ENCODE measurements at regions not wholly inside any gene's neighbourhood (a gene's known extent, or its start where the extent isn't known, plus 50 kb on each side); places are given as distances from the start of the nearest gene placed in this dataset.
"Not testable (repeated sequence)": the region's sequence is repeated elsewhere in the genome, so short reads cannot be mapped to it uniquely, and the experiment has no call there.

DNA sequence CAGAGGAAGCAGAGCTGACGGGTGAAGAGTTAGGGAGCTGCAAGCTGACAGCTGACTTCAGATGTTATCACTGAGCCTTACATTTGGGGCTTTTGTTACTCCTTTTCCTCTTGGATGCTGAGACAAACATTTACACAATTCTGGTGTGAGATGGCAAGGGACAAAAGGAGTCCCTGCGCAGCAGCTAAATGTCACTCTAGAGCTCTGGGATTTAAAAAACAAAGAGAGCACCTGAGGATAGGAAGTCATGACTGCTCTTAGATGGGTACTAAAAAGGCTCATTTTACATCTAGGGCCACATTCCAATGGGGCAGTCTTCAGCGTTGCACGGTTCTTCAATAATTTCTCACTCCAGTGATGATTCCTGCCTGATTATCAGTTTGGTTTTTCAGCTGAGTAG lies 204.5 kb downstream of the RAB38 start:
- DNase-seq (ENCODE audit: low read depth in 2 of 2), result no peak

DNA sequence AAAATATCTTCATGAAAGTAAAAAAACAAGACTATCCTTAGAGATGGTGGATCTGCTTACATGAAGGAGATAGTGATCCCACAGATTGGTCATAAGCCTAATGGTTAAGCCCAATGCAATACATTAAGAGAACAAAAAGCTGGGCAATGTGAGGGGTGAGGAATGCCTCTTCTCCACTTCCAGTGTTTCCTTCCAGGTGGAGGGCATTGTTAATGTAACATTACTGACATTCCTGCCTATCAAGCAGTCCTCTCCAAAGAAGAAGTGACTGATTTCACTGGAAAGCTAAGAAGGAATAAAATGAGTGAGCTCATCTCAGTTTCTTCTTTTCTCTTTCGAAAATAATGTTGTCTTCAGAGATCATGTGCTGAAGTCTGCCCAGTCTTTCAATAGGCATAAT lies 207.8 kb downstream of the RAB38 start:
- DNase-seq (ENCODE audit: low read depth in 2 of 2), result no peak

DNA sequence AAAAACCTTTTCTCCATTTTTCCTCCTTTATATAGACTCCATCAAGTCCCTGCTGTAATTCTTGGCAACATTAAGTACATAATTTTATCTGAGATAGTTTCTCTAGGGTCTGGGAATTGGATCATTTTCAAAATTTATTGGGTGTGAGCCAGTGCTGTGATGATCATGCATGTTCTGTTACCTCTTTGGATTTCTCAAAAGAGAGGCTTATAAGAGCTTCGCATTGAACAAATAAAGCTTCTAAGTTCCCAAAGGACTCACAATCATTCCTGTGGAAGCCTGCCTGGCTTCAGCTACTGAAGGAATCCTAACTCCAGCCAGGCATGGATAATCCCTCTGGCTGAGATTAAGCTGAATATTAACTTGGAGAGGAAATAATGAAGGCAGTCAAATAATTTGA lies 208.5 kb downstream of the RAB38 start:
- DNase-seq (ENCODE audit: low read depth in 2 of 2), result no peak

DNA sequence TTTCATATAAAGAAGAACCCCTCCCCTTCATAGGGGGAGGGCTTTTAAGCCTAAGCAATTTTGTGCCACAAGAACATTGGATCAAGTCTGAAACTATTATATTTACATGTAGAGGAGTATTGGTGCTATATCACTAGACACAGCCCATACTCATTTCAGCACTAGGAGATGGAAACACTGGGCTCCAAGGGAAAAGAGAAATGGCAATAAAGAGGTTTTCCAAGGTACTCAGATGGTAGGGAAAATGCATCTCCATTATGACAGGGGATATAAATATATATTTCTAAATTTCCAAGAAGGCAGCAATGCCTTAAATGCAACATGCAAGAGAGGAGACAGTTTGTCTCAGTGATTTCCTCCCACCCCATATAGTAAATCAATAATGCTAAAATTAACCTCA lies 209.0 kb downstream of the RAB38 start:
- no peak for DNase-seq (ENCODE audit: low read depth in 2 of 2)

DNA sequence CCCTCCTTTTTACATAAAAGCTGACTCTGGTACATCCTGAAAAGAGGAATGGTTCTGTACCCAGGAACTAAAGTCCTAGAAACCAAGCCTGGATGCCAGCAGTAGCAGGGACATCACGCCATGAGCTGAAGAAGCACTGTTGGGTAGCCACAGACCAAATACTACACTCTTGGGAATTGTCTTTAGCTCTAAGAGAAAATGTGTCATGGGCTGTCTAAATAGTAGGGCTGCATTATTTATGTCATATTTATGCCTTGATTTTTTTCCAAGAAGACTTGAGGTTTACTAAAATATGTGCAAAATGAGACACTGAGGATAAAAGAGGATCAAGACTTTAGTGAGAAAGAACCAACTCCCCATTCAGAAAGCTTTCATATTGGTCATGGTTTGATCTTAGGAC lies 213.6 kb downstream of the RAB38 start:
- no peak for DNase-seq (ENCODE audit: low read depth in 2 of 2)

DNA sequence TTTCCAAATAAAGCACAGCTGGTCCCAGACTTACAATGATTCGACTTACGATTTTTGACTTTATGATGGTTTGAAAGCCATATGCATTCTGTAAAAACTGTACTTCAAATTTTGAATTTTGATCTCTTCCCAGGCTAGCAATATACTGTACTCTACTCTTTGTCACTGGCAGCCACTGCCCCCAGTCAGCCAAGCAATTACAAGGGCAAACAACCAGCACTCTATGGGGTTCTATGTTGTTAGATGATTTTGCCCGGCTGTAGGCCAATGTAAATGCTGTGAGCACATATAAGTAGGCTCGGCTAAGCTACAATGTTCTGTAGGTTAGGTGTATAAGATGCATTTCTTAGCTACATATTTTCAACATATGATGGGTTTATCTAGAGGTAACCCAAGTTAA lies 217.3 kb downstream of the RAB38 start:
- DNase-seq (ENCODE audit: low read depth in 2 of 2), result no peak

DNA sequence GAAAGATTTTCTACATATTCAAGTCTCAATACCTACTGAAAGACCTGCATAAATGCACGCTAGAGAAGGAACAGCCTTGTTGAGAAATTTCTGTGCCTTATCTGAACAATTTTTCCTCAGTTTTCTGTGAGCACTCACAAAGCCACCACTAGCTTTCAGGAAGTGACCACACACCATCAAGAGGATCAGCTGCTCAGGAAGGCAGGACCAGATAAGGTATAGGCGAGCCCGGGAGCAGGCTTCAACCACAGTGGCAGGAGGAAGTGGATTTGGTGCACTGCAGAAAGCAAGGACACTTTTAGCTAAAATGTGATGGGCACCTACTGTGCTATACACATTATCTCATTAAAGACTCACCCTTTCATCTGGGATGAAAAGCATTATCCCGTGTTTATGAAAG lies 220.8 kb downstream of the RAB38 start:
- no peak for DNase-seq (ENCODE audit: low read depth in 2 of 2)

DNA sequence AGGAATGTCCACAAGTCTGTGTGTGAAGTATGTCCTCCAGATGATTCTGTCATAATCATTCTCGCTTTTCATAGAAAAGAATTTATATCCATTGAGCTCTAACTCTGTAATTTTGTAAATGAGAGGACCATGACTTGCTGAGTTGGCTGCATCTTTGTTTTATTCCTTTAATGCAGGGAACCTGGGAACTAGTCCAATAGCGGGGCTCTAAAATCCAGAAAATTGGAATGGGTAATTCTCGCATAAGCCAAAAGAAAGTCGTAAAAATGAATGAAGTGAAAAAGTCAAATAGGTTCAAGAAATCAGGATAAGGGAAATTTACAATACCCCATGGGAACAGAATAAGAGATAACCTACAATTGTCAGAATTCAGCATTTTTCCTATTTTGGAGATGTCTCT lies 232.5 kb downstream of the RAB38 start:
- DNase-seq (ENCODE audit: low read depth in 2 of 2), result no peak

DNA sequence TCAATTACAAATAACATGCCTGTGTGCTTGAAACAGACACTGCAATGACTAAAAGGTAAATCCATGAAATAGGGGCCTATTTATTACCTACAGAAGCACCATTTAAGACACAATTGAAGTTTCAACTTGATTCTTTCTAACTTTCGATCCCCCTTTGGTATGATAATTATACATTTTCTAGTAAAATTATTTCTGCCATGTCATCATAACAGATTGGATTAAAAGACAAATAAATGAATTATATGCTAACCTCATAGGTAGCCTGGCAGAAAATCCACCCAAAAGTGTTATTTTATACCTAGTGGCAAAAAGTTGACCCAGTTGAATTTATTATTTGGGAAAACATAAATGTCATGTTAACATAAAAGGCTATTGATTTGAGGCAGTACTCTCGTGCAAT lies 241.1 kb downstream of the RAB38 start:
- DNase-seq (ENCODE audit: low read depth in 2 of 2), result no peak

DNA sequence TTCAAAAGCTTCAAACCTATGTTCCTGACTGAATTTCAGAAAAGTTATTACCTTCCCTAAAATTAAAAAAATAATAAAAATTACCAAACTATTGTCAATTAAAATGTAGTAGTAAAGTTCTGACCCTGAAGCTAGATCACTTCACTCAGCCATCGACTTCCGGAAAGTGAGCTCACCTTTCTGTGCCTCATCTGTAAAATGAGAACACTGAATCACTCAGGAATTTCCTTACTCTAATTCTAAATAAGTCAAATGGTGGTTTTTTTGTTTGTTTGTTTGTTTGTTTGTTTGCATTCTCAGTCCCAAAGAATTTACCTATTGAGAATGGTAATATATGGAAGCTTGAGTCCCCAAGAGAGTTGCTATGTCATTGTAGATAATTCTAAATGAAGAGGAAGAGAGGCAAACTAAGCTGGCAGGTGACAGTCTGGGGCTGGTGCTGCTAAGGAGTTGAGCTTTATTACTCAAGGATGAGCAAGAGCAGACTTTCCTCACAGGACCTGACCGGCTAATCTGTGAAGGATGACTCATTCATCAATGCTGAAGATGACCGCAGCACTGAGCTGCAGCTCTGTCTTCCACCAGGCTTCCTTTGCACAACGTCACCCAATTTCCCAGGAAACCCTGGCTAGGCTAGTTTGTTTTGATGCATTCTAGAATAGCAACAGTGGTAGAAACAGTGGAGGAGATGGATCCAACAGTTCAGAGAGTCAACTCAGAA lies 248.8 kb downstream of the RAB38 start:
- no peak for DNase-seq (ENCODE audit: low read depth in 2 of 2)

DNA sequence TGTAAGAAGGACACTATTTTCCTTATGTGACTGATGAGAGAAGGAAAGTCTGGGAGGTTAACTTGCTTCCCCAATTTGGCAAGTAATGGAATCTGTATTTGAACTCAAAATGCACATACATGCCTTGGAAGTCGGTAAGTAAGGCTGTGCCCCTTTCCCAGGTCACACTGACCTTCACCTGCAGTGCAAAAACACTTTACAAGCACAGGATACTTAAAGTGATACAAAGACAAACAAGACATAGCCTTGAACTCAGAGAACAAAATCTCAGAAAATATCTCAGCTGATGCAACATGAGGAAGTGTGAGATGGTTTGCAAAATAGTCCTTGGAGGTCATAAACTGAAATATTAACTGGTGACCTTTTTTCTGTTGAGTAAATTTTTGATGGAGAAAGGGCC lies 251.1 kb downstream of the RAB38 start:
- DNase-seq (ENCODE audit: low read depth in 2 of 2), result no peak

DNA sequence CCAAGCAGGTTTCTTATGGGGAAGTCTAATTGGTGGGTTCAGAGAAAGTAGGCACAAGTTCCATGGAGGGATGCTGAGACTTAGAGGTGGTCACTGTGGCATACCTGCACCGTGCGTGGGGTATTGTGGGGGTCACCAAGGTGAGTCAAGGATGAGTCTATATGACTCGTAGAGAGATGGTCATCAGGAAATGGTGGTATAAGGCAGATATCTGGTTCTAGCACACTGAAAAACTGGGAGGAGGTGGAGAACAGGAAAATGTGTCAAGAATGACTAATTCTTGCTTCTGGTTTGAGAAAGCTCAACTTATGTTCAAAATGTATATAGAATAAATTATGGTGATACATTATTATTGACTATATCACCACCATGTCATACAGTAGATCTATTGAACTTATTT lies 258.1 kb downstream of the RAB38 start:
- DNase-seq (ENCODE audit: low read depth in 2 of 2), result no peak

DNA sequence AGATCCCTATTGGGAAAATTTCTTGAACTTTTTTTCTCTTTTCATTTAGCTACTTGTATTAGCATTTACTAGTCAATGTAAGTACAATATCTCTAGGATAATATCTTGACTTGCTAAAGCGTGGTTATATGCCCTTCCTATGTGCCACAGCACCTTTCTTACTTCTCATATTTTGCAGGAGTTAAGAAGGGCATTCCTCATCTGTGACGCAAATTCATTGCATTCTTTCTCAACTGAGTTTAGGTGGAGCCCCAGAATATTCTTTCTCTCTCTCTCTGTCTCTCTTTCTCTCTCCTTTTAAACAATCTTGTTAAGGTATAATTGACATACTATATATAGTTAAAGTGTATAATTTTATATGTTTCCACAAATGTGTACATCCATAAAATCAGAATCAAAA lies 266.1 kb downstream of the RAB38 start:
- DNase-seq (ENCODE audit: low read depth in 2 of 2), result no peak

DNA sequence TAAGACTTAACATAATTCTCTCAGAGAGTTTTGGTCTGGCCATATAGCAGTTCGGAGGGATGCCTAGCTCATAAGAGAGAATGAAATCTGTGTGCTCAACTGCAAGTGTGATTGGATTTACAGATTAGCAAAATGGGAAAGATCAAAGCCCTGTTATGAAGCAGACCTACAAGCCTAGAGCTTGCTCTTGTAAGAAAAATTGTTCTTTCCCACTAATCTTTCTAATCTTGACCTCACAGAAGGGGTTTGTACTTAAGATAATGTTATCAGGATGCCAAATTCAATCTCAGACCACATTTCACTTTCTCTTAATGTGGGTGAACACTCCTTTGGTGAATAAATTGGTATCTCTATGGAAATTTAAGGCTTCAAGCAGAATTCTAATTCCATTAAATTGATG lies 267.2 kb downstream of the RAB38 start:
- no peak for DNase-seq (ENCODE audit: low read depth in 2 of 2)

DNA sequence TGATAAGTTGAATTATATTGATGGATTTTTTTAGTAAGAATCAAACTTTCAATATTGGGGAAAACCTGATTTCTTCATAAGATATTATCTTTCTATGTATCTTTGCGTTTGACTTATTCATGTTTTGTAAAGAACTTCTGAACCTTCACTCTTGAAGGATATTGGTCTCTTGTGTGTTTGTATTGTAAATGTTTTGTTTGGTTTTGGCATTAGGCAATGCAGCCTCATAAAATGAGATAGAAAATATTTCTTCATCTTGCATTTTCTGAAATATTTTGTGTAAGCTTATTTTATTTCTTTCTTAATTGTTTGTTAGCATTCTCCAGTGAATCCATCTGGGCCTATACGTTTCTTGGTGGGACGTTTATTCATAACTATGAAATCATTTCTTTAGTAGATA lies 271.9 kb downstream of the RAB38 start:
- DNase-seq (ENCODE audit: low read depth in 2 of 2), result no peak

DNA sequence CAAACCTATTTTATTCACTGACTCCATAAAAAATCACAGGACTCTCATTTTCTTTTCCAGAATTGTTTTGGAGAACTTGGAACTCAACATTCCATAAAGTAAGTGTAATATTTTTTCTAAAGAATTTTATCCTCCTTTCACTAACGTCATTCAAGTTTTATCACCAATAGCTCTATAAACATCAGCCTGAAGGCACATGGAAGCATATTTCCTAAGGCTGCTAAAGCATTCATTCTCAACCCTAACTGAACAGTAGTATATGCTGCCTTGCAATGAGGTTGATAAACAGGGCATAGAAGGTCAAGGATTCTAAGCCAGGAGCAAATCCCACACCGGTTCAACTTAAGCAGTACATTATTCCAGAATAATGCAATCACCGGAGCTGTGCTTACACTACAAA lies 273.9 kb downstream of the RAB38 start:
- no peak for DNase-seq (ENCODE audit: low read depth in 2 of 2)

DNA sequence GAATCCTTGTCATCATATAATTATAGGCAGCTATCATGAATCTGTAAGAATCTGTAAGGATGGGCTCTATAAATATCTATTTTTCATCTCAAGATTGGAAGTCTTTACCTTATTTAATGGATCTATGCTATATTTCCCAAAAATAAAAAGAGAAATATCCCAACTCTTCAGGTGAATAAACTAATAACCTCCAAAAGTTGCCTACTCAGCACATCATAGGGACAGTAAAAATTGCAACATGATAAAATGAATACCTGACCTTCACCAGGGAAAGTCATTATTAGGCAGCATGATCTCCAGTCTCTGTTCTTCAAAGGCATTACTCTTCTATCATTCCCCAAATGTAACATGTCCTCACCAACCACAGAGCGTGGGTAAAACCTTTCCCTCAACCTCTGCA lies 277.3 kb downstream of the RAB38 start:
- DNase-seq (ENCODE audit: low read depth in 2 of 2), result no peak

DNA sequence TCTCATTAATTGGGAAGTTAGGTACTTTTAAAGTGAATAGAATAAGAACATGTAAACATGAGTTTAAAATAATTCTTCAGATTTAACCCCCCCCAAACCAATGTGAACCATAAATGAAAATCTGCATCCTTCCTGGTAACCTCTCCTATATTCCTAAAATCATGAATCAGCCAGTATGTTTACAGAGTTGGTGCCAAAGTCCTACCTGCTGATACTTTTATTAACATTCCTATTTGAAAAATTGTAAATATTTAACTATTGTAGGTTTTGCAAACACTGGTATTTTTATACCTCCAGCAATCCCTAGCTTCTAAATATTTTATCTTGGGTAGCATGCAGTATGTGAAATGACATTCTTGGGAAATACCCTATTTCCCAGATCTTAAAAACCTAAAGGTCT lies 278.2 kb downstream of the RAB38 start:
- no peak for DNase-seq (ENCODE audit: low read depth in 2 of 2)

DNA sequence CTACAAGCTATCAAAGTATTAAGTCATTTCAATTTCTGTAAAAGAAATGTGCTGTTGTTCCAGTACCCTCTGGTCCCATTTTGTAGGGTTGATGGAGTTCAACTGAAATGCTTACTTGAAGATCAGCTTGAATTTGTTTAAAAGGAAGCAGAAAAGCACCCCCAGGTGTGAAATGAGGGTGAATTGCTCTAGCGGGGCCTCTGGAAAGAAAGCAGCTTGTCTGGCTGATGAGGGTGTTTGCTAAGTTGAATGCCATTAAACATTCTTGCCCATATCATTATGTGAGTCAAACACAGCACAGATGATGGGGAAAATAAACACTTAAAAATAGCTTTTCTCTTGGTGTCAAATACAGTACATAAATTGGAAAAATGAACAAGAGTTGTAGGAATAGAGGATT lies 280.3 kb downstream of the RAB38 start:
- no peak for DNase-seq (ENCODE audit: low read depth in 2 of 2)

DNA sequence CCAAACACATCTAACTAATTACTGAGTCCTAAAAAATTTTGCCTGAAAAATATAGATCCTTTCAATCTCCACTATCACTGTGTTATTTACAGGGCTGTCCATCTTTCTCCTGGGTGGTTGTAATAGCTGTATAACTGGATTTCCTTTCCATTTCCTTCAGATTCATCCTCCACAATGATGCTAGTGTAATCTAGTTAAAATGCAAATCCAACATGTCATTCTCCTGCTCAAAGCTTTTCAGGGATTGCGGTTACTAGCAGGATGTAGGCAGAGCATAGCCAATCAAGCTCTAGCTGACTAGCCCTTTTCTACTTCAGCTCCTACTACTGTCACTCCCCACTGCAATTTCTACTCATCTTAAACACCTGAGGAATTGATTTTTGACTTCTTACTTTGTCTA lies 283.0 kb downstream of the RAB38 start:
- DNase-seq (ENCODE audit: low read depth in 2 of 2), result no peak

DNA sequence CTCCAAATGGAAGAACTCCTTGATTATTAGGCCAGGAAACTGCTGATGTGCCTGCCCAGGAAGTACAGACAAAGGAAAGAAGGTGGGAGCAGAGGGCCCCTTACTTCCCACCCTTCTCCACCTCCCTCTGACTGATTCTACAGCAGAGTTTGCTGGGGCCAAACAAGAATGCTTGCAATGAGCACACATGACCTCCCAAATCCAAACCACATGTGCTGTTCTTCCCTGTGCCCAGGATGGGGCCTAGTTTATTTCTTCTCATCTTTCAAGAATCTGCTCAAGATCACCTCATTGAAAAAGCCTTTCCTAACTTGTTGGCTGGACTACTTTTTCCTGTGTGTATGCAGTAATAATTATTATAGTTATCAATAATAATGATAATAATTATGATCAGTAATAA lies 286.1 kb downstream of the RAB38 start:
- DNase-seq (ENCODE audit: low read depth in 2 of 2), result no peak

DNA sequence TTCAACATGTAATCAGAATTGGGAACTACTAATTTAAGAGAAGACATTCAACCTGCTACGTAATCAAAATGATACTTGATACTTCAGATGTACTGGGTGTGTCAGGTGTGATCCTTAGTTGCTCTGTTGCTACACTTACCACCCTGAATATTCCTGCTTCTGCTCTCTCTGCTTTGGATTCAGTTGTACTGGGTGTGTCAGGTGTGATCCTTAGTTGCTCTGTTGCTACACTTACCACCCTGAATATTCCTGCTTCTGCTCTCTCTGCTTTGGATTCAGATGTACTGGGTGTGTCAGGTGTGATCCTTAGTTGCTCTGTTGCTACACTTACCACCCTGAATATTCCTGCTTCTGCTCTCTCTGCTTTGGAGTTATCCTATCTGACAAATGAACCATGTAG lies 290.2 kb downstream of the RAB38 start:
- not testable (repeated sequence) for DNase-seq (ENCODE audit: low read depth in 2 of 2)

DNA sequence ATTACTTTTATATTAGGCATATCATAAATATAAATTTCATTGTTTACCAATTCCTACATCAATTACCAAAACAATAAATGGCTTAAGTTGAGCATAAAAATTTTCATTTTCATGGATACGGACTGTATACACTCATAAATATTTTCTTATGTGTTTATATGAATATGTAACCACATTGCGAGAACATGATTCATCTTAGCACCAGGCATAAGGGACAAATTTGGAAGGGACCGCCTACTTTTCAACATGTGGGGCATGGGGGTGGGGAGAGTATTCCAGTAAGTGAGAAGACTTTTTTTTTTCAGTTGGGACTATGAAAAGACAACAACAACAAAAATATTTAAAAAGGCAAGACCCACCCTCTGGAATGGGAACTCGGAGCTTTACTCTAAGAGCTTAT lies 296.1 kb downstream of the RAB38 start:
- DNase-seq (ENCODE audit: low read depth in 2 of 2), result no peak

DNA sequence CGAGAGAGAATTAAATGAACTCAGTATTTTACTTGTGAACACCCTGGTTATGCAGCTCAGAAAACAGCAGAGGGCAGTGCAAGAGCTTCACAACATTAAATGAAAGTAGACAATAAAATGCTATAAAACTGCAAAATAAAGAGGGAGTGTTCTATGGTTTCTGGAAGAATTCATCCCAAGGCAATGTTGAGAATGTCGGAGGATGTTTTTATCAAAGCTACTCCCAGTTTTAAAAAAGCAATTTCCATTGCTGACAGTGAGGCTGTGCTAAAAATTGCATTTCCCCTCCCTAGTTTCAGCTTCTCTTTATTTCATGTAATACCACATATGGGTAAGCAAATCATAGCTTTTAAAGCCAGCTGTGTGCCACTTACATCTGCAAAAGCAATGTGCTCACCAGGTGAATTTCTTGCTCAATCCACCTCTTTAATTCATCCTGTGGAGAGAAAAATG lies 296.8 kb downstream of the RAB38 start:
- DNase-seq (ENCODE audit: low read depth in 2 of 2), result no peak

Data from stimulated activated CD4-positive, alpha-beta T cell treated with anti-CD3 and anti-CD28 coated beads, Interleukin-1b, Interleukin-23, amount 100 ng/mL, for 4 hours (primary cell).